ENCODE measurements at regions not wholly inside any gene's neighbourhood (a gene's known extent, or its start where the extent isn't known, plus 50 kb on each side); places are given as distances from the start of the nearest gene placed in this dataset.

GRCh38 chr1:102047724-102048123 lies 51.0 kb upstream of the OLFM3 start:
- DNase-seq (ENCODE audit: low read depth), result no peak
- no peak overlapping the region for H3K4me3 ChIP-seq (ENCODE audit: low read length)
- H3K4me1 ChIP-seq (ENCODE audit: control insufficient read depth, insufficient read depth, low read length), result no peaks in the 10 kb centered on the region
- no peaks in the 10 kb centered on the region for H3K9me3 ChIP-seq (ENCODE audit: control insufficient read depth, low read length)
- no peaks in the 10 kb centered on the region for H3K36me3 ChIP-seq (ENCODE audit: control insufficient read depth, insufficient read depth, low read length, severe bottlenecking)
- no peaks in the 10 kb centered on the region for H3K27me3 ChIP-seq (replicated peaks; ENCODE audit: control insufficient read depth, insufficient read depth, low read length)
- no peak overlapping the region for H3K9ac ChIP-seq (ENCODE audit: low read length)
